Chondrocyte (in vitro differentiated cells): ENCODE measurements at regions not wholly inside any gene's neighbourhood (a gene's known extent, or its start where the extent isn't known, plus 50 kb on each side); places are given as distances from the start of the nearest gene placed in this dataset.

Experiments used
- DNase-seq: peaks from one replicate; pipeline ENCODE4 v3.0.0; 2021; ENCODE audit warnings: mixed read lengths, low spot score
- H3K27ac Mint-ChIP-seq: one replicate; pipeline ENCODE4 v1.8.0; 2021; ENCODE audit warnings: mild to moderate bottlenecking, moderate library complexity, mixed read lengths; ENCODE audit not compliant: unreplicated experiment
- H3K27me3 Mint-ChIP-seq: 2 replicates; pipeline ENCODE4 v1.8.0; 2021; ENCODE audit warnings: low read depth, mixed read lengths
- H3K36me3 Mint-ChIP-seq: 2 replicates; pipeline ENCODE4 v1.8.0; 2021; ENCODE audit warnings: low read depth, mixed read lengths
- H3K4me1 Mint-ChIP-seq: 2 replicates; pipeline ENCODE4 v1.8.0; 2021; ENCODE audit warnings: low read depth, mild to moderate bottlenecking, mixed read lengths
- H3K4me3 Mint-ChIP-seq: one replicate; pipeline ENCODE4 v1.8.0; 2021; ENCODE audit warnings: mild to moderate bottlenecking, moderate library complexity, mixed read lengths; ENCODE audit not compliant: unreplicated experiment
- H3K9me3 Mint-ChIP-seq: 2 replicates; pipeline ENCODE4 v1.8.0; 2021; ENCODE audit warnings: low read depth, mixed read lengths
- CTCF ChIP-seq: fragments of 200-600 bp; sonication (generic); IDR thresholded peaks from 2 replicates; pipeline ENCODE4 v1.5.0; 2021; ENCODE audit warnings: antibody characterized with exemption, mild to moderate bottlenecking, moderate library complexity

GRCh38 chr12:71218616-71219015, 60.8 kb upstream of the TSPAN8 start:
- no peaks in the 10 kb centered on the region for H3K9me3 Mint-ChIP-seq
- H3K36me3 Mint-ChIP-seq = no peaks in the 10 kb centered on the region
- peaks cover 35% of the 10 kb centered on the region for H3K4me1 Mint-ChIP-seq
- TF ChIP-seq CTCF = no peak
- no peak for DNase-seq
- no peak overlapping the region for H3K27ac Mint-ChIP-seq
- H3K27me3 Mint-ChIP-seq = no peaks in the 10 kb centered on the region
- no peak overlapping the region for H3K4me3 Mint-ChIP-seq

- no peaks in the 10 kb centered on the region for H3K36me3 Mint-ChIP-seq
- TF ChIP-seq CTCF = peak; percentile 89
- H3K27ac Mint-ChIP-seq = no peak overlapping the region
- no peak for DNase-seq
- H3K4me1 Mint-ChIP-seq = peaks cover 40% of the 10 kb centered on the region
- no peak overlapping the region for H3K4me3 Mint-ChIP-seq
- no peaks in the 10 kb centered on the region for H3K9me3 Mint-ChIP-seq
- H3K27me3 Mint-ChIP-seq = no peaks in the 10 kb centered on the region
Observed at GRCh38 chr12:71216725-71217579, 59.2 kb upstream of the TSPAN8 start.

GRCh38 chr12:71214511-71215285, 56.9 kb upstream of the TSPAN8 start:
- no peaks in the 10 kb centered on the region for H3K27me3 Mint-ChIP-seq
- no peak for TF ChIP-seq CTCF

GRCh38 chr12:71208053-71208685, 50.4 kb upstream of the TSPAN8 start:
- no peak for TF ChIP-seq CTCF
- Mint-ChIP-seq H3K27me3 (no peaks in the 10 kb centered on the region), H3K36me3 (peaks cover 5% of the 10 kb centered on the region), H3K9me3 (peaks cover 32% of the 10 kb centered on the region), H3K27ac (no peak overlapping the region), H3K4me1 (peaks cover 5% of the 10 kb centered on the region), H3K4me3 (no peak overlapping the region)
- DNase-seq = no peak

More at GRCh38 chr12:71214511-71215285, 56.9 kb upstream of the TSPAN8 start:
- no peak for DNase-seq
- peak overlapping the region; percentile 77 for H3K27ac Mint-ChIP-seq
- H3K9me3 Mint-ChIP-seq = peaks cover 3% of the 10 kb centered on the region
- no peak overlapping the region for H3K4me3 Mint-ChIP-seq
- peaks cover 40% of the 10 kb centered on the region for H3K4me1 Mint-ChIP-seq
- no peaks in the 10 kb centered on the region for H3K36me3 Mint-ChIP-seq
